Duodenal mucosa (tissue), 2 donors: ENCODE measurements at regions not wholly inside any gene's neighbourhood (a gene's known extent, or its start where the extent isn't known, plus 50 kb on each side); places are given as distances from the start of the nearest gene placed in this dataset.

Experiments used
- H3K27ac ChIP-seq: one replicate; pipeline ENCODE4 v1.7.0; 2013; ENCODE audit warnings: low read depth, low read length
- H3K27me3 ChIP-seq, 2 donors: one replicate each; pipeline ENCODE4 v1.7.0; 2013; ENCODE audit warnings: low read length in 2 of 2, control low read depth in 1 of 2; ENCODE audit not compliant: insufficient read depth in 2 of 2, control insufficient read depth in 1 of 2
- H3K36me3 ChIP-seq, 2 donors: one replicate each; pipeline ENCODE4 v1.7.0; 2013; ENCODE audit warnings: low read length in 2 of 2, control low read depth in 1 of 2; ENCODE audit not compliant: insufficient read depth in 2 of 2, control insufficient read depth in 1 of 2
- H3K4me1 ChIP-seq, 2 donors: one replicate each; pipeline ENCODE4 v1.7.0; 2013; ENCODE audit warnings: low read length in 2 of 2, control low read depth in 1 of 2; ENCODE audit not compliant: insufficient read depth in 2 of 2, control insufficient read depth in 1 of 2
- H3K4me3 ChIP-seq, 2 donors: one replicate each; pipeline ENCODE4 v1.7.0; 2013; ENCODE audit warnings: low read length in 2 of 2, low read depth in 1 of 2
- H3K9ac ChIP-seq, 2 donors: one replicate each; pipeline ENCODE4 v1.7.0; 2013; ENCODE audit warnings: low read length in 2 of 2, low read depth in 1 of 2
- H3K9me3 ChIP-seq, 2 donors: one replicate each; pipeline ENCODE4 v1.7.0; 2013; ENCODE audit warnings: low read length in 2 of 2, control low read depth in 1 of 2; ENCODE audit not compliant: control insufficient read depth in 1 of 2

DNA sequence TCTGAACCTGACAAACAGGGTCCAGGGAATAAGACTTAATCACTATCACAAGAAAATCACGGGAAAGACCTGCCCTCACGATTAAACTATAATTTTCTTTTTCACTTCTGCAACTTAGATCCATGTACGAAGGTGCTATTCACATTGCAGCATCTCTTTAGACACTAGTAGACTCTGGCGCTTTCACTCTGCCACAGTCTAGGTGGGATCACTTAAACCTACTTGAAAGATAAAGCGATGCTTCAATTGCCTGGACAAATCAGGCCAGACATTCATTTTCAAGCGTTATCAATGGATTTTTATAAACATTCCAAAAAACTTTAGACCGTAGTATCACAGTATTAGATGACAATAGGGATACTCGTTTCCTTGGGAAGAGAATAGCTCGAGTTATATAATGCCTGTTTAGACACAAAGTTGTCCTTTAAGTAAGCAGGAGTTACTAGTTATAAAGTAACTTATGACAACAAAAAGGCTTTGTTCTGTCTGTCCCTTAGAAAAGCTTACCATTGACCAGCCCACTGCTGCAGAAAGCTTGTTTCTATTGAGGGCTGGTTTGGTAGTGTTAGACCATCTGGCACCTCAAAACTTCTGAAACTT is 367.3 kb downstream of the UTRN start:
- Histone ChIP-seq H3K4me3 (no peak overlapping the region), H3K36me3 (no peaks in the 10 kb centered on the region), H3K27ac (no peak overlapping the region), H3K9ac (no peak overlapping the region), H3K4me1 (peaks cover 10 to 25% of the 10 kb centered on the region in 2 donors), H3K27me3 (no peaks in the 10 kb centered on the region), H3K9me3 (no peaks in the 10 kb centered on the region)

DNA sequence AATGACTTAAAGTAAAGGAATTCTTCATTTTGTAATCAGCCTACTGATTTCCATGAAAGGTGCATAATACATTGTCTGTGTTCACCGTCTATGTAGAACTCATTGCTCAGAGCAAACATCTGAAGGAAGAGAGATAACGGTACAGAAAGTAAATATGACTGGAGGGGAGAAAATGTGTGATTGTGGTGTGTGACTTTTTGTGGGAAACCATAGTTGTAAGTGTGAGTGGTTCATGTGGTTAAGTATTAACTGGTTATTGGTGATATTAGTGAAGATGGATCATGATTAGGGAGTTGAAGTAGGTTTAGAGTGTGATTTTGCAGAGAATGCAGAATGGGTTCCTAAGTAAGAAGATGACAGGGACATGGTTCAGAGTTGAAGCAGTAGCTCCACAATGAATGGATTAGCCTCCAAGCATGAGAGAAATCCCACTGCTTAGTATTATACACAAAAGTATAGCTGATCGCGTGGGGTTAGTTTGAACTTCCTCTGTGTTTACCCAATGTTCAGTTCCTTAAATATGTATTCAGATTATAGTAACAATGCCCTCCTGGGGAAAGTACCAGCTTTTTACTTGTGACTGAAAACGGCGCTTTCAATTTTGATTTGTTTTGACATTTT is 368.9 kb downstream of the UTRN start:
- H3K9me3 ChIP-seq: no peaks in the 10 kb centered on the region
- H3K36me3 ChIP-seq: no peaks in the 10 kb centered on the region
- H3K9ac ChIP-seq: no peak overlapping the region
- no peaks in the 10 kb centered on the region for H3K27me3 ChIP-seq
- no peak overlapping the region for H3K4me3 ChIP-seq
- no peak overlapping the region for H3K27ac ChIP-seq
- peaks cover 10 to 18% of the 10 kb centered on the region in 2 donors for H3K4me1 ChIP-seq

DNA sequence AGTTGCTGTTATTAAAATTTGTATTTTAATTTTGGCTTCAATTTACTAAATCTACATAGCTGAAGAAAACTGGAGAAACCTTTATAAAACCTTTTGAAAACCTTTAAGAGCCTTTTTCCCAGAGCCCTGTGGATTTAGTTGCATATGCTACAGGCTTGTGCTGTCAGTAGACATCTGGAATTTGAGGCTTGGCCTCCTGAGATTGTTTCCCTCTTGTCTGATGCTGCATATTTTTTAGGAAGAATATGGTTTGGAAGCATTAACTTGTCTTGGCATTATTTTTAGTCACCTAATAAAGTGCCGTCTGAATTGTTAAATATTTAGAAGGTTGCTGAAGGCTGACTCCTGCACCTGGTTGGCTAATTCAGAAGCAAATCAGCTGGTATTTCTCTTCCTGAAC is 369.4 kb downstream of the UTRN start:
- Histone ChIP-seq H3K4me1 (peaks cover 13 to 23% of the 10 kb centered on the region in 2 donors), H3K27me3 (no peaks in the 10 kb centered on the region), H3K27ac (no peak overlapping the region), H3K9ac (no peak overlapping the region), H3K9me3 (no peaks in the 10 kb centered on the region), H3K36me3 (no peaks in the 10 kb centered on the region), H3K4me3 (no peak overlapping the region)

DNA sequence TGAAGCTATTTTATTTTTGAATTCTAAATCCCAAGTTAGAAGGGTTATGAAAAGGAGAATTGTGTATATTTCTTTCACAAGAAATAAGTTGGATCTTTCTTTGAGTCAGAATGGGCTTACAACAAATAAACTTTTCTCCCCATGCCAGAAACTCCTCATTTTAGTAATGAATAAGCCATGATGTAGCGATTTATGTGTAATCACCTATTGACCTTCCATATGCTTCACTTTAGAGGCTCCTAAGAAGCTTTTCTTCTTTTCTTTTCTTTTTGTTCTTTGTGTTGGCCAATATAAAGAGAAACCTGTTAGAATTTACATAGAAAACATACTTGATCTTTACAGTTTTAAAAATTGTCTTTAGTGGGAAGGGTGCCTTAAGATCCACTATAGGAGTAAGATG is 370.2 kb downstream of the UTRN start:
- Histone ChIP-seq H3K27me3 (no peaks in the 10 kb centered on the region), H3K4me1 (peaks cover 20 to 28% of the 10 kb centered on the region in 2 donors), H3K9me3 (no peaks in the 10 kb centered on the region), H3K4me3 (no peak overlapping the region), H3K36me3 (no peaks in the 10 kb centered on the region), H3K27ac (no peak overlapping the region), H3K9ac (no peak overlapping the region)

DNA sequence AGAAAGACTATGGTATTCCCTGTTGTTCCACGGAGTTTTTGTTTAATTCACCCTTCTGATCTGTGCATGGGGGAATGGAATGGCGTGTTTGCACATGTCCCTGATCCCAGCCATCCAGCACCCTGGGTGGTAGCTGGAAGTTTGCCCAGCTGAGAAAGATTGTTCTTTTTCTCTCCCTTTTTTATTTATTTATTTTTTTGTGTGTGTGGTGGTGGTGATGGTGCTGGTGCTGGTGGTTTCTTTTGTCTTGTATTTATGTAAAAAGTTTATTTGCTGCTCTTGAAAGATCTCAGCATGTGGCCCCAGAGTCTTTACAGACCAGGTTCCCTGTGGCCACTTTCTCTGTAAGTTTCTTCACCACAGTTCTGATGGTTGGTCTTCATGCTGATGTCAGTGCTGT is 372.6 kb downstream of the UTRN start:
- Histone ChIP-seq H3K4me1 (peaks cover 30 to 36% of the 10 kb centered on the region in 2 donors), H3K9me3 (no peaks in the 10 kb centered on the region), H3K4me3 (no peak overlapping the region), H3K27me3 (no peaks in the 10 kb centered on the region), H3K27ac (no peak overlapping the region), H3K9ac (no peak overlapping the region), H3K36me3 (no peaks in the 10 kb centered on the region)

DNA sequence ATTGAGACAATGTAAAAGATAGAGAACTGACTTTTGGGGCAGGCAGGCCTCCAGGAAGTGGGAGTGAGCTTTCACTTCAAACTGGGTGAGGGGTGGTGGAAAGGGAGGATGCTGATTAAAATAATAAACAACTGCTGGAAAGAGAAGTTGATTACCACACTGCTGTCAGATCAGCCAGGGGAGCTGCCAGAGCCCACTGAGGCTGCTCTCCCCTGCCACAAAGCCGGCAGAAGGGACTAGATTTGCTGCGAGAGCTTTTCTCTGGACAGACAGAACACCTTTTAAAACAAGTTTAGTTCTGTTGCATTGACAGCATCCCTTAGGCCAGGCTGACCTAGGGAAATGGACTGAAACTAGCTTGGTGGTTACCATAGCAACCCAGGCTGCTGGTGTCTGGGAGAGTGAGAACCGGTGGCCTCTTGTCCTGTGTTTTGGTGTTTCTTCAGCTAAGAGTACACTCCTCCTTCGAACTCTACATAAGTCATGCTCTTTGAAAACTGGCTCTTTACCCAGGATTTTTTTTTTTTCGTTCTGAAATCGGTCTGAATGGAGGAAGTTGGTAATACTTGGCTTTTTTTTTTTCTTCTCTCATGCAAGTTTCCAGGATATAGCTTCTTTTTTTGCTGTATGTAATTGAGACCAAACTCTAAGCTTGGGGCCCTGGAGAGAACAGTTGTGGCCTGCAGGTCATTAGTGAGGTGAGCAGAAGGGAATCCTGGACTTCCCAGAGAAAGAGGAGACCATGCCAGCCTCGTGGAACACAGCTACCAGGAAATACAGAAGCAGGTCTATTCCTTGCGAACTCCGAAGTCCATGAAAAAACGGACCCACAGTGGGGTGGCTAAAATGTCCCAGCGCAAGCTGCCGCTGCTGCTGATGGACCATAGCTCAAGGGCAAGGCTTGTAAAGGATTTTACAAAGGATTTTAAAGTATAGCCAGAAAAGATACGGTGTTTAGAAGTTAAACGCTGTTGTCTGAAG is 374.4 kb downstream of the UTRN start:
- Histone ChIP-seq H3K9me3 (no peaks in the 10 kb centered on the region), H3K36me3 (no peaks in the 10 kb centered on the region), H3K9ac (no peak overlapping the region), H3K27me3 (no peaks in the 10 kb centered on the region), H3K4me1 (peaks cover 23 to 37% of the 10 kb centered on the region in 2 donors), H3K4me3 (peak overlapping the region; percentile 48 to 58), H3K27ac (no peak overlapping the region)

DNA sequence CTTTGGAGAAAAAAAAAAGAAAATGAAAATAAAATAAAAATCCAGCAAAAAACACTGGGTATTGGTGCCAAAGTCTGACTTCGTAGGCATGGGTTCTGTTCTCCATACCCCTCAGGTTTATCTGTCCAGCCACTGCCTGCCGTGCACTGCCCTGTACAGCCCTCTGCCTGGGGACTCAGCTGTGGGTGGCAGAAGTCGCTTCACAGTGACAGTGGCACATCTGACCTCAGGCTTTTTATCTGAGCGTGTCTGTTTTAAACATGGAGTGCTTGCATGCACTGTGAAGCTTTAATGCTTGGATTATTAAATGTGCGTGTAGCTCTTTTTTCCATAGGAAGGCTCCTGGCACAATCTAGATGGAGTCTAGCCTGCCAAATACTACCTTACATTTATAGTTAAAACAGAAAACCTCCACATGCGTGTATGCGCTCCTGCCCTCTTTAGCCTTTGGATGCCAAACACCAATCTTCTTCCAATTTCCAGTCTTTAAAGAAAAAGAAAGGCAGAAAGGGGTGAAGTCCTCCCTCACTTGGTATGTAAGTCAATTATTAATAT is 375.5 kb downstream of the UTRN start:
- Histone ChIP-seq H3K27me3 (no peaks in the 10 kb centered on the region), H3K4me3 (peak overlapping the region; percentile 42 to 58), H3K9ac (no peak overlapping the region)

DNA sequence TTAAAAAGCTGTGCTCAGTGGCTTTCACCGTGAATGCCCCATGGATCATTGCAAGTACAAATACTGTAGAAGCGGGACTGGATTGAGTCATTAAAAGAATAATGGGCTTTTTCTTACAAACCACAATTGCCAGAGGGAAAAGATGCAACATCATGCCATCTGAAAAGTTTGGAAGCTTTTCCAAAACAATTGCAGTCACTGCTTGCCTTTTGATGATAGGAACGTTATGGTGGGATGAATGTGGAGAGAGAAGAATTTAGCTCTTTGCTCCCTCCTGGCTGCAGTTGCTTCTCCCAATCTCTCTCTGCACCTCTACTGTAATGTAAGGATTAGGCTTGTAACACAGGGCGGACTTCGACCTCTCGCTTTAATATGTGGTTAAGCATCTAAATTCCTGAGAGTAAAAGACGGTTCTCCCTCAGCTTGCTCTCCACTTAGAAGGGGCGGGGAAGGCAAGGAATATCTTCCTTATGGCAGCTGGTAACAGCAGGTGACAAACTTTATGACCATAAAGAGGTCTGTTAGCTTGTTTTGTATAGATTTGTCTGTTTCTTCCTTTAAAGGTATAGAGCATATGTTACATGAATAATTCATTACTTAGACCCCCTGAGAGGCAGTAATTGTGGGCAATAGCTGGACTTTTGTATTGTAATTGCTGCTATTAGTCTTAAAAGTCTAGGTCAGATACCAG is 376.1 kb downstream of the UTRN start:
- peaks cover 23 to 44% of the 10 kb centered on the region in 2 donors for H3K4me1 ChIP-seq
- H3K9me3 ChIP-seq: no peaks in the 10 kb centered on the region
- peak overlapping the region; percentile 42 to 58 for H3K4me3 ChIP-seq
- no peaks in the 10 kb centered on the region for H3K36me3 ChIP-seq
- no peak overlapping the region for H3K27ac ChIP-seq
- no peak overlapping the region for H3K9ac ChIP-seq
- H3K27me3 ChIP-seq: no peaks in the 10 kb centered on the region

More for the DNA sequence above, 375.5 kb downstream of the UTRN start:
- H3K36me3 ChIP-seq: no peaks in the 10 kb centered on the region
- H3K9me3 ChIP-seq: no peaks in the 10 kb centered on the region
- H3K27ac ChIP-seq: no peak overlapping the region
- peaks cover 23 to 41% of the 10 kb centered on the region in 2 donors for H3K4me1 ChIP-seq

DNA sequence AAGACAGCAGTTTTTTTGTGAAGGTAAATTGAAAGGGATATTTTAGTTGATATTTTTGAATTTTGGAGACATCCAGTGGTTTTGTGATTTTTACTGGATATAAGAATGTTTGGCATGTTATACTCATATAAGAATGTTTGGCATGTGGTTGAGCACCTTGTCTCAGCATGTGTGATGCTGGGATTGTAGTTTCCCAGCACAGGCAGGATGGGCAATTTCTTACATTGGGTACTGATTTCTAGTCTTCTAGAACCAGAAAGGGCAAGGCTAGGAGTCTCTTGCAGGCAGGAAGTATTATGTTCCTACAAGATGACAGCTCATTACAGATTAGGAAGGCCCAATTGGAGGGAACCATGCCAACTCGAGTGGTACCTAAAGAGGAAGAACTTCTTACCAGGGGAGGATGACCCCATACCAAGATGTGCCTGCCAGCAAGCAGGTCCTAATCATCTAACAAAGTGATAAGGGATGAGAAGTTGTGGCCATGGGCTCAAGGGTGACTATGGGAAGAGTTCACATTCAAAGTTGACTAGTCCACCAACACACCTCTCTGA is 377.8 kb downstream of the UTRN start:
- peaks cover 23 to 44% of the 10 kb centered on the region in 2 donors for H3K4me1 ChIP-seq
- H3K9me3 ChIP-seq: no peaks in the 10 kb centered on the region
- H3K4me3 ChIP-seq: no peak overlapping the region
- H3K9ac ChIP-seq: no peak overlapping the region
- no peaks in the 10 kb centered on the region for H3K27me3 ChIP-seq
- H3K27ac ChIP-seq: no peak overlapping the region
- H3K36me3 ChIP-seq: no peaks in the 10 kb centered on the region
